H1 (cell line): ENCODE measurements at regions not wholly inside any gene's neighbourhood (a gene's known extent, or its start where the extent isn't known, plus 50 kb on each side); places are given as distances from the start of the nearest gene placed in this dataset.

Source experiments
- JUND ChIP-seq: IDR thresholded peaks from 2 replicates; pipeline ENCODE4 v1.6.1; 2011; ENCODE audit warnings: mild to moderate bottlenecking, improper control_type of control experiment, low read length
- TAF1 ChIP-seq: IDR thresholded peaks from 2 replicates; pipeline ENCODE4 v1.6.1; 2011; ENCODE audit warnings: mild to moderate bottlenecking, low read depth, low read length

DNA sequence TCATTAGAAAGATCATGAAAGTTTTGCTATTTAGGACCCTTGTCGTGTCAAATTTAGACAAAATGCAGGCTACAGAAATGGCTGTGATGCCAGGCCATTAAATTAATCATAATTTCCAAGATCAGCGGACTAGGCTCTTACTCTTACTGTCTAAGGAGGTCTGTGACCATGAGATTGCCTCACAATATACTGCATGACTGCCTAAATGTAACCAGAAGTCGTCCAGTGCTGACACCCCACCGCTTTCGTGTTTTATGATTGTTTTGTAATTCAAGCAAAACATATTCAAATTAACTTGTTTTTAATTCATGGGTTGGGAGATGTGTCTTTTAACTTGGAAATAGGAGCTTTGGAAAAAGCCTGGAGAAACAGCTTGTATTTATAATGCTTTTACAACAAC lies 947.5 kb downstream of the BRINP3 start (continued):
- no peak for TF ChIP-seq TAF1
- TF ChIP-seq JUND = no peak
- TF ChIP-seq, all 59 proteins: peak for 0
